Smooth muscle cell (in vitro differentiated cells): ENCODE measurements at regions not wholly inside any gene's neighbourhood (a gene's known extent, or its start where the extent isn't known, plus 50 kb on each side); places are given as distances from the start of the nearest gene placed in this dataset.

Experiments
- DNase-seq: peaks from one replicate; lab custom pipeline; 2025; ENCODE audit not compliant: unreplicated experiment; lab: John Stamatoyannopoulos, UW
- H2AFZ ChIP-seq: fragments of 200-600 bp; sonication (generic); 2 replicates; pipeline ENCODE4 v1.6.0; 2016; ENCODE audit warnings: antibody characterized with exemption, low read depth, mild to moderate bottlenecking
- H3F3A ChIP-seq: fragments of 200-600 bp; sonication (generic); 2 replicates; pipeline ENCODE4 v1.6.0; 2017; ENCODE audit warnings: antibody characterized with exemption, low read depth
- H3K27ac ChIP-seq: fragments of 200-600 bp; sonication (generic); 2 replicates; pipeline ENCODE4 v1.5.1; 2016; ENCODE audit warnings: low read depth, mild to moderate bottlenecking
- H3K27me3 ChIP-seq: fragments of 200-600 bp; sonication (generic); 2 replicates; pipeline ENCODE4 v1.6.1; 2016; ENCODE audit warnings: low read depth, mild to moderate bottlenecking
- H3K36me3 ChIP-seq: fragments of 200-600 bp; sonication (generic); 2 replicates; pipeline ENCODE4 v1.5.1; 2016; ENCODE audit warnings: low read depth
- H3K4me1 ChIP-seq: fragments of 200-600 bp; sonication (generic); 2 replicates; pipeline ENCODE4 v1.5.1; 2016; ENCODE audit warnings: low read depth
- H3K4me2 ChIP-seq: fragments of 200-600 bp; sonication (generic); 2 replicates; pipeline ENCODE4 v1.6.0; 2016; ENCODE audit warnings: mild to moderate bottlenecking
- H3K4me3 ChIP-seq: fragments of 200-600 bp; sonication (generic); 2 replicates; pipeline ENCODE4 v1.5.1; 2016; ENCODE audit warnings: mild to moderate bottlenecking
- H3K79me2 ChIP-seq: fragments of 200-600 bp; sonication (generic); 2 replicates; pipeline ENCODE4 v1.6.0; 2016; ENCODE audit warnings: low read depth, mild to moderate bottlenecking
- H3K9ac ChIP-seq: fragments of 200-600 bp; sonication (generic); 2 replicates; pipeline ENCODE4 v1.6.0; 2016; ENCODE audit warnings: low read depth
- H3K9me3 ChIP-seq: fragments of 200-600 bp; sonication (generic); replicated peaks from 2 replicates; pipeline ENCODE4 v1.5.1; 2016; ENCODE audit warnings: low read depth
- H4K20me1 ChIP-seq: fragments of 200-600 bp; sonication (generic); 2 replicates; pipeline ENCODE4 v1.6.0; 2016; ENCODE audit warnings: low read depth
- WGBS: methylation state at CpG from one replicate; pipeline ENCODE4 v1.1.7; 2016; ENCODE audit warnings: low lambda C conversion rate; 5-methylcytosine and 5-hydroxymethylcytosine counted together
- TF ChIP-seq, protein P1 (sequence below): fragments of 200-600 bp; sonication (generic); IDR thresholded peaks from 2 replicates; pipeline ENCODE4 v1.5.1; 2017; ENCODE audit warnings: borderline replicate concordance, mild to moderate bottlenecking, antibody characterized with exemption; ENCODE audit not compliant: insufficient read depth, poor library complexity, severe bottlenecking

GRCh38 chr5:50975840-50976239 is 309.4 kb downstream of the PARP8 start:
- peaks cover 31% of the 10 kb centered on the region for H3K27me3 ChIP-seq
- WGBS = 59% methylated on average over 2 of the region's 2 CpGs
- H3K9me3 ChIP-seq = no peaks in the 10 kb centered on the region
- H3K4me1 ChIP-seq = no peaks in the 10 kb centered on the region
- H3K79me2 ChIP-seq = no peaks in the 10 kb centered on the region
- TF ChIP-seq, protein P1, sequence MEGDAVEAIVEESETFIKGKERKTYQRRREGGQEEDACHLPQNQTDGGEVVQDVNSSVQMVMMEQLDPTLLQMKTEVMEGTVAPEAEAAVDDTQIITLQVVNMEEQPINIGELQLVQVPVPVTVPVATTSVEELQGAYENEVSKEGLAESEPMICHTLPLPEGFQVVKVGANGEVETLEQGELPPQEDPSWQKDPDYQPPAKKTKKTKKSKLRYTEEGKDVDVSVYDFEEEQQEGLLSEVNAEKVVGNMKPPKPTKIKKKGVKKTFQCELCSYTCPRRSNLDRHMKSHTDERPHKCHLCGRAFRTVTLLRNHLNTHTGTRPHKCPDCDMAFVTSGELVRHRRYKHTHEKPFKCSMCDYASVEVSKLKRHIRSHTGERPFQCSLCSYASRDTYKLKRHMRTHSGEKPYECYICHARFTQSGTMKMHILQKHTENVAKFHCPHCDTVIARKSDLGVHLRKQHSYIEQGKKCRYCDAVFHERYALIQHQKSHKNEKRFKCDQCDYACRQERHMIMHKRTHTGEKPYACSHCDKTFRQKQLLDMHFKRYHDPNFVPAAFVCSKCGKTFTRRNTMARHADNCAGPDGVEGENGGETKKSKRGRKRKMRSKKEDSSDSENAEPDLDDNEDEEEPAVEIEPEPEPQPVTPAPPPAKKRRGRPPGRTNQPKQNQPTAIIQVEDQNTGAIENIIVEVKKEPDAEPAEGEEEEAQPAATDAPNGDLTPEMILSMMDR = no peak
- H3K4me3 ChIP-seq = no peak overlapping the region
- H3K27ac ChIP-seq = no peak overlapping the region
- H3F3A ChIP-seq = no peaks in the 10 kb centered on the region
- H3K9ac ChIP-seq = no peak overlapping the region
- no peak overlapping the region for H2AFZ ChIP-seq
- DNase-seq = no peak
- no peak overlapping the region for H3K4me2 ChIP-seq
- no peaks in the 10 kb centered on the region for H3K36me3 ChIP-seq
- H4K20me1 ChIP-seq = no peaks in the 10 kb centered on the region

DNA sequence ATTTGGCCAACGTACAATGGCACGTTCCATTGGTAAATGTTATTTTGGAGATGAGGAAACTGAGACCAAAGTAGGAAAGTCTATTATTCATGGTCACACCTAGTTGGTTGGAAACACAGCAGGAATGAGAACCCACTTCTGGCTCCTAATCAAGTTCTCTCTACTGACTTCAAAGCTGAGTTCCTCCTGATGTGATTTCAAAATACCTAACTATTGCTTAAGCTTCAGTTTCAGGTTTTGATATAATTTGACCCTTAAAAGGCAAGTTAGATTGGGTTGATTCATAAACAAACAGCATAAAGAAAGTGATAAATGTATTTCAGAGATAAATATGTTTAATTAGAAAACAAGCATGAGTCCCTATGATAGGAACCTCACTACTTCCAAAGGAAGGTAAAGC is 312.5 kb downstream of the PARP8 start:
- no peak overlapping the region for H3K9ac ChIP-seq
- 85% methylated on average over 2 of the region's 2 CpGs for WGBS
- TF ChIP-seq, protein P1 = no peak

DNA sequence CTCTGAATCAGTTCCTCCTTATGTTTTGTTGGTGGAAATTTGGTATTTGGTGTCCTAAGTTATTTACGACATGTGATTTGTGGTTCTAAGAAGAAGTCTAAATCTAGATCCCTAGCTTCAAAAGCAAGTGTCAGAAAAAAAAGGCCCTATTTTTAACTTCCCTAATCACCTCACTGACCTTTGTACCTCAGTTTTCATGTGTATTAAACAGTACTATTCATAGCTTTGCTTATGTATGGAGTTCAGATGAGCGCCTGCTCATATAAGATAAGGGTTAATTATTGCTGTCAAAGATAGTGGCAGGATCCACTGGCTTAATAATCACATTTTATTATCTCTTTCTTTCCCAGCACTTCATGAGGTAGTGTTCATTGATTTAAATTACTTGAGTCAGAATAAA is 318.2 kb downstream of the PARP8 start:
- Histone ChIP-seq H3K79me2 (no peaks in the 10 kb centered on the region), H3K9me3 (no peaks in the 10 kb centered on the region), H3K36me3 (no peaks in the 10 kb centered on the region), H3K27me3 (no peaks in the 10 kb centered on the region), H3K9ac (no peak overlapping the region), H3F3A (no peaks in the 10 kb centered on the region), H2AFZ (no peak overlapping the region), H3K4me1 (no peaks in the 10 kb centered on the region), H3K4me3 (no peak overlapping the region), H3K4me2 (no peak overlapping the region), H4K20me1 (no peaks in the 10 kb centered on the region), H3K27ac (no peak overlapping the region)
- TF ChIP-seq, protein P1 = no peak
- DNase-seq = no peak
- WGBS = 93% methylated on average over 2 of the region's 2 CpGs

More for the DNA sequence above, 312.5 kb downstream of the PARP8 start:
- Histone ChIP-seq H2AFZ (no peak overlapping the region), H3K4me3 (no peak overlapping the region), H3K9me3 (no peaks in the 10 kb centered on the region), H4K20me1 (no peaks in the 10 kb centered on the region), H3K4me1 (no peaks in the 10 kb centered on the region), H3F3A (no peaks in the 10 kb centered on the region), H3K27me3 (peaks cover 5% of the 10 kb centered on the region), H3K27ac (no peak overlapping the region), H3K36me3 (no peaks in the 10 kb centered on the region), H3K4me2 (no peak overlapping the region), H3K79me2 (no peaks in the 10 kb centered on the region)
- DNase-seq = no peak

DNA sequence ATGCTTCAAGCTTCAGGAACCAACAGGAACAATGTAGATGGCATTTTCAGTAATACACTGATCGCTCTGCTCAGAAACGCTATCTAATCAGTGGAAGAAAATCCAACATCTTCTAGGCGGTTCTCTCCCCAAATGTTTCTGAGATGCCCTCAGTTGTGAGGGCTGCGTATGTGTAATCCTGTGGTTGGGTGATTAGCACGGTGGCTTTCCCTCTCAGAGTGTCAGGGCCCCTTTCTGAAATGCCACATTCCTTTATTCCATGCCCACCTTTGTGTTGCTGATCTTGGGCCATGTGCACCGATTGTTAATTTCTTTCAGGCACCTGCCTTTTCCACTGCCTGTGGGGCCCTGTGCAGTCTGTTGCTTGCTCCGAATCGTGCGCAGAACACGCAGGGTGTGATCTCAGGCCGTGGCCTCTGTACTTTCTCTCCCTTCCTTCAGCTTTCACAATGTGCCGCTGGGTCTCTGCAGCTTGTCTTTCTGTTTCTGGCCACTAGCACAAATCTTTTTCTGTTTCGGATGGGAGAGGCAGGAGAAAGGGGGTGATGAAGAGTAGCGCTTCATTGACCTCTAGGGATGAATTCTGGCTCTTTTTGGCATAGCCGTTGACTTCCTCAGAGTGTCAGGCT is 324.0 kb downstream of the PARP8 start:
- no peaks in the 10 kb centered on the region for H3K9me3 ChIP-seq

More for the DNA sequence above, 324.0 kb downstream of the PARP8 start:
- H4K20me1 ChIP-seq = no peaks in the 10 kb centered on the region
- no peaks in the 10 kb centered on the region for H3F3A ChIP-seq
- H3K79me2 ChIP-seq = no peaks in the 10 kb centered on the region
- H3K4me2 ChIP-seq = no peak overlapping the region
- H2AFZ ChIP-seq = no peak overlapping the region
- TF ChIP-seq, protein P1 = no peak
- no peaks in the 10 kb centered on the region for H3K4me1 ChIP-seq
- H3K9ac ChIP-seq = no peak overlapping the region
- H3K27me3 ChIP-seq = no peaks in the 10 kb centered on the region
- no peak overlapping the region for H3K27ac ChIP-seq
- H3K36me3 ChIP-seq = no peaks in the 10 kb centered on the region
- no peak for DNase-seq
- 88% methylated on average over 15 of the region's 15 CpGs for WGBS
- no peak overlapping the region for H3K4me3 ChIP-seq
